K562 (cell line): ENCODE measurements at regions not wholly inside any gene's neighbourhood (a gene's known extent, or its start where the extent isn't known, plus 50 kb on each side); places are given as distances from the start of the nearest gene placed in this dataset.

Source experiments
- ATAC-seq: fragments of 200-7000 bp; cut with Tn5 transposase; 3 replicates; pipeline ENCODE4 v1.9.1; 2020; ENCODE audit warnings: moderate library complexity
- BruUV-seq: library from RNA; stranded (reverse); fragments of 400-500 nt; replicated peaks from 2 replicates; lab custom pipeline; 2021; lab: Mats Ljungman, UMichigan
- CTCF ChIA-PET: fragments of 300-600 bp; formaldehyde crosslinking; extraction: SDS; loops from one replicate; lab custom pipeline; 2021; ENCODE audit warnings: low intra/inter-chr PET ratio; lab: Yijun Ruan, JAX
- POLR2A ChIA-PET: fragments of 300-600, 350-650 bp; sonication (Branson Sonifier 250); formaldehyde crosslinking; extraction: SDS; loops from one replicate; lab custom pipeline; 2021; ENCODE audit warnings: antibody characterized with exemption, inconsistent platforms; lab: Yijun Ruan, JAX
- DNase-seq, 4 experiments: peaks; one replicate each; pipeline versions ENCODE4 v3.0.0 to v3.0.0-alpha.2; 2011 to 2018; ENCODE audit warnings: low spot score in 3 of 4, mixed read lengths in 3 of 4; ENCODE audit errors: extremely low read depth in 1 of 4
- FAIRE-seq: peaks from 2 replicates; lab custom pipeline; 2011; peaks lifted over from hg19 to GRCh38; lab: Jason Lieb, UNC
- H2AFZ ChIP-seq: 2 replicates; pipeline ENCODE4 v1.6.0; 2011; ENCODE audit warnings: low read depth, low read length, control low read depth, inconsistent platforms
- H3K27ac ChIP-seq: fragments of 200-600 bp; 3 replicates; pipeline ENCODE4 v1.8.0; 2011; ENCODE audit warnings: low read depth, mild to moderate bottlenecking, control low read depth, inconsistent platforms, low read length, moderate library complexity, mixed read lengths; ENCODE audit errors: extremely low read depth
- H3K27me3 ChIP-seq, 2 experiments: fragments of 300-600 bp in 1 of 2; 2 replicates in 1 of 2; 3 replicates in 1 of 2; pipeline versions ENCODE4 v1.6.0 to v1.8.0; 2011; ENCODE audit warnings: inconsistent platforms in 2 of 2, low read length in 2 of 2, mild to moderate bottlenecking in 1 of 2, mixed read lengths in 1 of 2, moderate library complexity in 1 of 2; ENCODE audit not compliant: control insufficient read depth in 2 of 2, insufficient read depth in 2 of 2
- H3K36me3 ChIP-seq: fragments of 300-600 bp; 3 replicates; pipeline ENCODE4 v1.8.0; 2011; ENCODE audit warnings: mild to moderate bottlenecking, low read length, inconsistent platforms; ENCODE audit not compliant: control insufficient read depth, insufficient read depth
- H3K4me1 ChIP-seq, 2 experiments: fragments of 200-600 bp in 1 of 2; replicated peaks in 1 of 2; 2 replicates in 1 of 2; 3 replicates in 1 of 2; pipeline versions ENCODE4 v1.5.1 to v1.8.0; 2011; ENCODE audit warnings: inconsistent platforms in 2 of 2, low read length in 2 of 2, mild to moderate bottlenecking in 1 of 2, mixed read lengths in 1 of 2, moderate library complexity in 1 of 2; ENCODE audit not compliant: control insufficient read depth in 2 of 2, insufficient read depth in 2 of 2
- H3K4me2 ChIP-seq: 2 replicates; pipeline ENCODE4 v1.6.1; 2011; ENCODE audit warnings: low read length, control low read depth, inconsistent platforms, mixed read lengths; ENCODE audit not compliant: insufficient read depth
- H3K4me3 ChIP-seq: fragments of 200-600 bp; sonication (generic), shearing (Covaris generic); 2 replicates; pipeline ENCODE4 v1.5.1; 2016; ENCODE audit warnings: control low read depth, inconsistent platforms
- H3K79me2 ChIP-seq: fragments of 200-600 bp; 3 replicates; pipeline ENCODE4 v1.8.0; 2011; ENCODE audit warnings: low read length, inconsistent platforms; ENCODE audit not compliant: control insufficient read depth, insufficient read depth
- H3K9ac ChIP-seq, 2 experiments: 2 replicates each; pipeline versions ENCODE4 v1.6.0 to v1.6.1; 2011; ENCODE audit warnings: low read depth in 2 of 2, low read length in 2 of 2, control low read depth in 1 of 2, inconsistent platforms in 1 of 2, mild to moderate bottlenecking in 1 of 2, mixed read lengths in 1 of 2; ENCODE audit not compliant: insufficient read depth in 1 of 2
- H3K9me1 ChIP-seq: one replicate; pipeline ENCODE4 v1.6.0; 2011; ENCODE audit warnings: inconsistent platforms, mild to moderate bottlenecking, low read length, moderate library complexity; ENCODE audit not compliant: control insufficient read depth, insufficient read depth
- H3K9me3 ChIP-seq: replicated peaks from 2 replicates; pipeline ENCODE4 v1.5.1; 2011; ENCODE audit warnings: low read depth, low read length, inconsistent platforms; ENCODE audit not compliant: control insufficient read depth, insufficient read depth
- H4K20me1 ChIP-seq: replicated peaks from 2 replicates; pipeline ENCODE4 v1.6.1; 2011; ENCODE audit warnings: low read length, inconsistent platforms, mixed read lengths; ENCODE audit not compliant: control insufficient read depth, insufficient read depth
- DIDO1 ChIP-seq: fragments of 450-650 bp; IDR thresholded peaks from 2 replicates; pipeline ENCODE4 v1.6.1; 2016; ENCODE audit warnings: low read depth, missing biosample characterization, missing genetic modification characterization
- FOS ChIP-seq: IDR thresholded peaks from 3 replicates; pipeline ENCODE4 v1.6.1; 2011; ENCODE audit not compliant: insufficient read length; ENCODE audit errors: extremely low read depth
- FOXA1 ChIP-seq: fragments of 450-650 bp; IDR thresholded peaks from 2 replicates; pipeline ENCODE4 v1.6.1; 2016; ENCODE audit warnings: mild to moderate bottlenecking, borderline replicate concordance
- RBM34 ChIP-seq: fragments of 200-400 bp; formaldehyde crosslinking; IDR thresholded peaks from 2 replicates; pipeline ENCODE4 v1.6.1; 2018; ENCODE audit warnings: low read length, borderline replicate concordance; ENCODE audit not compliant: insufficient read depth
- SETDB1 ChIP-seq: IDR thresholded peaks from one replicate; pipeline ENCODE4 v1.6.1; 2012; ENCODE audit warnings: low read length, control low read depth, inconsistent platforms
- SREBF1 ChIP-seq: fragments of 150-350 bp; IDR thresholded peaks from 2 replicates; pipeline ENCODE4 v1.6.1; 2014; ENCODE audit warnings: antibody characterized with exemption, low read depth, low read length, borderline replicate concordance
- ZBTB11 ChIP-seq, 3 experiments: fragments of 200-800 bp in 1 of 3; fragments of 250-450 bp in 1 of 3; fragments of 450-650 bp in 1 of 3; sonication (Bioruptor Pico) in 1 of 3; sonication (Bioruptor generic) in 1 of 3; formaldehyde crosslinking in 1 of 3; IDR thresholded peaks; 2 replicates each; pipeline versions ENCODE4 v1.6.1 to v1.8.0; 2016 to 2022; ENCODE audit warnings: mild to moderate bottlenecking in 2 of 3, missing genetic modification characterization in 2 of 3, missing compliant biosample characterization in 1 of 3, moderate library complexity in 1 of 3
- ZNF395 ChIP-seq: fragments of 200-800 bp; sonication (Bioruptor generic); IDR thresholded peaks from 2 replicates; pipeline ENCODE4 v1.6.1; 2017; ENCODE audit warnings: missing genetic modification characterization, missing compliant biosample characterization
- ZNF449 ChIP-seq: fragments of 250-450 bp; sonication (Bioruptor Pico); IDR thresholded peaks from 2 replicates; pipeline ENCODE4 v1.8.0; 2022; ENCODE audit warnings: moderate library complexity, mild to moderate bottlenecking, inconsistent platforms
- ZNF583 ChIP-seq: fragments of 250-450 bp; sonication (Bioruptor Pico); IDR thresholded peaks from 2 replicates; pipeline ENCODE4 v1.4.0; 2020
- WGBS: fragments of 100-300 bp; shearing (Covaris generic); methylation state at CpG from one replicate; pipeline ENCODE4 v1.1.6; 2016; ENCODE audit warnings: low coverage, mixed read lengths; ENCODE audit not compliant: insufficient coverage; ENCODE audit errors: missing lambda C conversion rate; 5-methylcytosine and 5-hydroxymethylcytosine counted together
- in situ Hi-C: fragments of 300-500 bp; cut with MboI; formaldehyde crosslinking; loops from 4 replicates; pipeline ENCODE4 v1.15.0; 2018; ENCODE audit warnings: inconsistent platforms, mixed read lengths
- intact Hi-C: fragments of 100-400 bp; cut with micrococcal nuclease; formaldehyde crosslinking; loops from 2 replicates; pipeline ENCODE4 v1.14.2; 2022

GRCh38 chr2:125318740-125319139 lies 1293.7 kb downstream of the CNTNAP5 start:
- no peaks in the 10 kb centered on the region for H4K20me1 ChIP-seq
- no peak overlapping the region for H3K4me2 ChIP-seq
- H3K9me3 ChIP-seq: peaks cover 3% of the 10 kb centered on the region; the same call in 1 of the 2 replicates
- FAIRE-seq (no peak), DNase-seq (no peak)
- H3K9me1 ChIP-seq: no peaks in the 10 kb centered on the region
- H3K27ac ChIP-seq: no peak overlapping the region
- no peak overlapping the region for H2AFZ ChIP-seq
- WGBS: 0% methylated on average over 2 of the region's 2 CpGs
- POLR2A ChIA-PET: no interaction called here
- H3K9ac ChIP-seq: no peak overlapping the region
- H3K79me2 ChIP-seq: no peaks in the 10 kb centered on the region
- H3K27me3 ChIP-seq: no peaks in the 10 kb centered on the region
- no peaks in the 10 kb centered on the region for H3K36me3 ChIP-seq
- H3K4me1 ChIP-seq: no peaks in the 10 kb centered on the region
- in situ Hi-C loops: no loop called here
- H3K4me3 ChIP-seq: no peak overlapping the region
- TF ChIP-seq ZNF583 (CRISPR knock-in tag): no peak
- TF ChIP-seq SREBF1: no peak
- no peak for TF ChIP-seq FOXA1
- TF ChIP-seq, all 486 proteins: peak for 0
- ATAC-seq: no peak
- intact Hi-C loops: no loop called here
- no TSS peak for BruUV-seq
- CTCF ChIA-PET: no interaction called here

- Histone ChIP-seq H3K4me1 (no peaks in the 10 kb centered on the region), H3K4me2 (no peak overlapping the region), H3K4me3 (no peak overlapping the region), H3K79me2 (no peaks in the 10 kb centered on the region), H3K9me3 (no peaks in the 10 kb centered on the region), H2AFZ (no peak overlapping the region), H4K20me1 (no peaks in the 10 kb centered on the region), H3K27me3 (no peaks in the 10 kb centered on the region), H3K36me3 (no peaks in the 10 kb centered on the region), H3K27ac (no peak overlapping the region), H3K9ac (no peak overlapping the region), H3K9me1 (no peaks in the 10 kb centered on the region)
- no TSS peak for BruUV-seq
- ChIA-PET CTCF (no interaction called here), POLR2A (no interaction called here)
- ATAC-seq (no peak), DNase-seq (no peak), FAIRE-seq (no peak)
- intact Hi-C loops: no loop called here
- in situ Hi-C loops: no loop called here
- TF ChIP-seq RBM34: no peak
- TF ChIP-seq ZBTB11 (CRISPR knock-in tag; IDR thresholded peaks at IDR 0.05): no peak
- no peak for TF ChIP-seq ZNF395 (CRISPR knock-in tag)
- no peak for TF ChIP-seq FOS
- TF ChIP-seq DIDO1 (tag): no peak
- no peak for TF ChIP-seq ZNF449 (CRISPR knock-in tag)
- TF ChIP-seq SETDB1: no peak
These were observed 1299.2 kb downstream of the CNTNAP5 start for GRCh38 chr2:125324273-125324672.
